Renal cortex interstitium (tissue), 11 donors: ENCODE measurements at regions not wholly inside any gene's neighbourhood (a gene's known extent, or its start where the extent isn't known, plus 50 kb on each side); places are given as distances from the start of the nearest gene placed in this dataset.
"Not testable (repeated sequence)": the region's sequence is repeated elsewhere in the genome, so short reads cannot be mapped to it uniquely, and the experiment has no call there.

Experiments
- DNase-seq, 11 donors: peaks; one replicate each; pipeline ENCODE4 v3.0.0-alpha.2; 2013; ENCODE audit warnings: low read depth in 9 of 11, low spot score in 4 of 11; ENCODE audit errors: extremely low read depth in 1 of 11

- DNase-seq = peak in 3 of 11 donors; percentile 8 to 12 (median 11)
These were observed 235.9 kb upstream of the RGS17 start for GRCh38 chr6:153367021-153367420.

- DNase-seq = no peak
These were observed 226.3 kb upstream of the RGS17 start for GRCh38 chr6:153357391-153357790.

- no peak for DNase-seq
These were observed 209.5 kb upstream of the RGS17 start for GRCh38 chr6:153340568-153340967.

- no peak for DNase-seq
These were observed 203.0 kb upstream of the RGS17 start for GRCh38 chr6:153334121-153334520.

- DNase-seq = not testable (repeated sequence)
These were observed 200.1 kb upstream of the RGS17 start for GRCh38 chr6:153331221-153331620.

- DNase-seq = no peak
These were observed 197.1 kb upstream of the RGS17 start for GRCh38 chr6:153328194-153328593.

GRCh38 chr6:153325661-153326060 lies 194.6 kb upstream of the RGS17 start:
- no peak for DNase-seq

GRCh38 chr6:153312634-153313033 lies 181.6 kb upstream of the RGS17 start:
- DNase-seq = peak; percentile 3 to 39 (median 22)

- DNase-seq = no peak
These were observed 178.6 kb upstream of the RGS17 start for GRCh38 chr6:153309651-153310050.

GRCh38 chr6:153302133-153302532 lies 171.1 kb upstream of the RGS17 start:
- no peak for DNase-seq

- no peak for DNase-seq
These were observed 170.5 kb upstream of the RGS17 start for GRCh38 chr6:153301602-153302001.

GRCh38 chr6:153282456-153282855 lies 151.4 kb upstream of the RGS17 start:
- not testable (repeated sequence) for DNase-seq

- DNase-seq = no peak
These were observed 144.9 kb upstream of the RGS17 start for GRCh38 chr6:153275997-153276396.

- no peak for DNase-seq
These were observed 141.3 kb upstream of the RGS17 start for GRCh38 chr6:153272201-153272980.

- DNase-seq = no peak
These were observed 132.4 kb upstream of the RGS17 start for GRCh38 chr6:153263489-153263888.

- DNase-seq = no peak
These were observed 120.2 kb upstream of the RGS17 start for GRCh38 chr6:153251326-153251725.

- no peak for DNase-seq
These were observed 106.6 kb upstream of the RGS17 start for GRCh38 chr6:153237670-153238069.

GRCh38 chr6:153231048-153231646 lies 100.1 kb upstream of the RGS17 start:
- peak in 7 of 11 donors; percentile 14 to 36 (median 22) for DNase-seq

- no peak for DNase-seq
These were observed 87.2 kb upstream of the RGS17 start for GRCh38 chr6:153218184-153218792.

- DNase-seq = no peak
These were observed 85.7 kb upstream of the RGS17 start for GRCh38 chr6:153216789-153217188.
